Fibroblast of villous mesenchyme (primary cell): ENCODE measurements at regions not wholly inside any gene's neighbourhood (a gene's known extent, or its start where the extent isn't known, plus 50 kb on each side); places are given as distances from the start of the nearest gene placed in this dataset.

Experiments used
- DNase-seq: peaks from one replicate; pipeline ENCODE4 v3.0.0-alpha.2; 2010; ENCODE audit warnings: low read depth
- H3K4me3 ChIP-seq: 2 replicates; pipeline ENCODE4 v1.5.1; 2011; ENCODE audit warnings: low read depth, mild to moderate bottlenecking, low read length
- TF ChIP-seq, protein P1 (sequence below): IDR thresholded peaks from 2 replicates; pipeline ENCODE4 v1.5.1; 2012; ENCODE audit warnings: low read depth, mild to moderate bottlenecking, low read length; ENCODE audit not compliant: insufficient read depth

- TF ChIP-seq, protein P1, sequence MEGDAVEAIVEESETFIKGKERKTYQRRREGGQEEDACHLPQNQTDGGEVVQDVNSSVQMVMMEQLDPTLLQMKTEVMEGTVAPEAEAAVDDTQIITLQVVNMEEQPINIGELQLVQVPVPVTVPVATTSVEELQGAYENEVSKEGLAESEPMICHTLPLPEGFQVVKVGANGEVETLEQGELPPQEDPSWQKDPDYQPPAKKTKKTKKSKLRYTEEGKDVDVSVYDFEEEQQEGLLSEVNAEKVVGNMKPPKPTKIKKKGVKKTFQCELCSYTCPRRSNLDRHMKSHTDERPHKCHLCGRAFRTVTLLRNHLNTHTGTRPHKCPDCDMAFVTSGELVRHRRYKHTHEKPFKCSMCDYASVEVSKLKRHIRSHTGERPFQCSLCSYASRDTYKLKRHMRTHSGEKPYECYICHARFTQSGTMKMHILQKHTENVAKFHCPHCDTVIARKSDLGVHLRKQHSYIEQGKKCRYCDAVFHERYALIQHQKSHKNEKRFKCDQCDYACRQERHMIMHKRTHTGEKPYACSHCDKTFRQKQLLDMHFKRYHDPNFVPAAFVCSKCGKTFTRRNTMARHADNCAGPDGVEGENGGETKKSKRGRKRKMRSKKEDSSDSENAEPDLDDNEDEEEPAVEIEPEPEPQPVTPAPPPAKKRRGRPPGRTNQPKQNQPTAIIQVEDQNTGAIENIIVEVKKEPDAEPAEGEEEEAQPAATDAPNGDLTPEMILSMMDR: no peak
- no peak overlapping the region for H3K4me3 ChIP-seq
- no peak for DNase-seq
These were observed 195.5 kb upstream of the NFIA start for GRCh38 chr1:60886793-60887331.

GRCh38 chr1:60886090-60886489 is 196.3 kb upstream of the NFIA start:
- TF ChIP-seq, protein P1: no peak
- no peak overlapping the region for H3K4me3 ChIP-seq
- no peak for DNase-seq

GRCh38 chr1:60880202-60880601 is 202.2 kb upstream of the NFIA start:
- DNase-seq: no peak
- H3K4me3 ChIP-seq: no peak overlapping the region
- TF ChIP-seq, protein P1: no peak

GRCh38 chr1:60878323-60878722 is 204.0 kb upstream of the NFIA start:
- no peak overlapping the region for H3K4me3 ChIP-seq
- no peak for DNase-seq
- TF ChIP-seq, protein P1: no peak

DNA sequence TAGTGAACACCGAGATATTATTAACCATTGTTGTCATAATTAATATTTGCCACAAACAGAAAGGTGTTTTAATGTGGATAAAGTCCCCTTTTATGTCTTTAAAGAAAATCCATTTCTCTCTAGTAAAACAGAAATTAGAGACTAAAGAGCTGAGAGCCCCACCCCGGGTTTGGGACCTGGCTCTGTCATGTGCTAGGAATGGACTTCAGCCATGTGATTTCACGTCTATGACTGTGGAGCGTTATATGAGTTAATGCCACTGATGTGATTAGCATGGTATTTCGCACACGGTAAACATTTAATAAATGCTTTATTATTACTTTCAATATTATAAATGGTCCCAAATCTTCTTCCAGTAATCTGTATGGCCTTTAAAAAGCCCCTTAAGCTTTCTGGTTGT is 205.0 kb upstream of the NFIA start:
- DNase-seq: no peak
- TF ChIP-seq, protein P1: no peak
- H3K4me3 ChIP-seq: no peak overlapping the region

DNA sequence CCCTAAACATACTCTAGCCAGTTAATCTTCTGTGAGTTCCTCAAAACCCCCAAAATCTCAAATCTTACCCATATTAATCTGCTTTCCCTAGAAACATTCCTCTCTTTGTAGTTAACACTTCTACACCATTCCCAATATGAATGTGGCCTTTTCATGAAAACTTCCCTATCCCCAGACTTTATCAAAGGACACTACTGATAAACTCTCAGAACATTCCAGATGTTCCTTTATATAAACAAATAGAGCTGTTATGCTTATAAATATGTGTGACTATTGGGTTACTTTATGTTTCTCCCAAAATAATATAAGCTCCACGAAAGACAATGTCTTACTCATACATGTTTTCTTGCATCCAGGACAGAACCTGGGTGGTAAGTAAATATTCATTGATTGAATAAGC is 205.4 kb upstream of the NFIA start:
- TF ChIP-seq, protein P1: no peak
- DNase-seq: no peak
- H3K4me3 ChIP-seq: no peak overlapping the region

- TF ChIP-seq, protein P1: no peak
- no peak for DNase-seq
- H3K4me3 ChIP-seq: no peak overlapping the region
These were observed 207.2 kb upstream of the NFIA start for GRCh38 chr1:60875138-60875537.
